ENCODE measurements at regions not wholly inside any gene's neighbourhood (a gene's known extent, or its start where the extent isn't known, plus 50 kb on each side); places are given as distances from the start of the nearest gene placed in this dataset.

GRCh38 chr2:228269351-228269750 lies 87.9 kb upstream of the SPHKAP start:
- no peak for TF ChIP-seq CTCF (IDR thresholded peaks at IDR 0.05)
- DNase-seq, result no peak
- Histone ChIP-seq H3K27me3 (no peaks in the 10 kb centered on the region), H3K36me3 (no peaks in the 10 kb centered on the region), H3K9me3 (no peaks in the 10 kb centered on the region), H3K27ac (no peak overlapping the region), H3K4me1 (no peaks in the 10 kb centered on the region), H3K4me3 (no peak overlapping the region)
- ATAC-seq, result no peak
- intact Hi-C loops (cut with DNase I), result no loop called here

GRCh38 chr2:228268756-228269155 lies 87.3 kb upstream of the SPHKAP start:
- DNase-seq (no peak), ATAC-seq (no peak)
- Histone ChIP-seq H3K27me3 (no peaks in the 10 kb centered on the region), H3K27ac (no peak overlapping the region), H3K9me3 (no peaks in the 10 kb centered on the region), H3K4me1 (no peaks in the 10 kb centered on the region), H3K36me3 (no peaks in the 10 kb centered on the region), H3K4me3 (no peak overlapping the region)
- intact Hi-C loops (cut with DNase I), result no loop called here
- TF ChIP-seq CTCF (IDR thresholded peaks at IDR 0.05), result no peak

GRCh38 chr2:228268301-228268700 lies 86.8 kb upstream of the SPHKAP start:
- no peak for TF ChIP-seq CTCF (IDR thresholded peaks at IDR 0.05)
- Histone ChIP-seq H3K36me3 (no peaks in the 10 kb centered on the region), H3K27ac (no peak overlapping the region), H3K27me3 (no peaks in the 10 kb centered on the region), H3K4me1 (no peaks in the 10 kb centered on the region), H3K4me3 (no peak overlapping the region), H3K9me3 (no peaks in the 10 kb centered on the region)
- ATAC-seq (no peak), DNase-seq (no peak)
- intact Hi-C loops (cut with DNase I), result no loop called here

- Histone ChIP-seq H3K4me3 (no peak overlapping the region), H3K9me3 (no peaks in the 10 kb centered on the region), H3K4me1 (no peaks in the 10 kb centered on the region), H3K27ac (no peak overlapping the region), H3K36me3 (no peaks in the 10 kb centered on the region), H3K27me3 (no peaks in the 10 kb centered on the region)
- intact Hi-C loops (cut with DNase I), result no loop called here
- DNase-seq (no peak), ATAC-seq (no peak)
- TF ChIP-seq CTCF (IDR thresholded peaks at IDR 0.05), result no peak
These were observed 81.7 kb upstream of the SPHKAP start for GRCh38 chr2:228263156-228263555.

GRCh38 chr2:228261546-228261945 lies 80.1 kb upstream of the SPHKAP start:
- Histone ChIP-seq H3K4me3 (no peak overlapping the region), H3K27ac (no peak overlapping the region), H3K4me1 (no peaks in the 10 kb centered on the region), H3K36me3 (no peaks in the 10 kb centered on the region), H3K9me3 (no peaks in the 10 kb centered on the region), H3K27me3 (no peaks in the 10 kb centered on the region)
- intact Hi-C loops (cut with DNase I), result no loop called here
- no peak for ATAC-seq
- no peak for TF ChIP-seq CTCF (IDR thresholded peaks at IDR 0.05)
- no peak for DNase-seq

GRCh38 chr2:228257379-228257778 lies 75.9 kb upstream of the SPHKAP start:
- ATAC-seq, result no peak
- Histone ChIP-seq H3K27ac (no peak overlapping the region), H3K9me3 (no peaks in the 10 kb centered on the region), H3K4me1 (no peaks in the 10 kb centered on the region), H3K4me3 (no peak overlapping the region), H3K36me3 (no peaks in the 10 kb centered on the region), H3K27me3 (no peaks in the 10 kb centered on the region)
- no peak for DNase-seq
- TF ChIP-seq CTCF (IDR thresholded peaks at IDR 0.05), result no peak
- intact Hi-C loops (cut with DNase I), result no loop called here

Measured in upper lobe of right lung (tissue), 1 donor.